GM19035 (cell line): ENCODE measurements at regions not wholly inside any gene's neighbourhood (a gene's known extent, or its start where the extent isn't known, plus 50 kb on each side); places are given as distances from the start of the nearest gene placed in this dataset.

Experiments used
- ATAC-seq: cut with Tn5 transposase; IDR thresholded peaks from one replicate; pipeline ENCODE4 v1.9.1; 2021; ENCODE audit not compliant: unreplicated experiment

GRCh38 chr2:15804691-15805090 lies 135.7 kb upstream of the MYCN start:
- no peak for ATAC-seq

DNA sequence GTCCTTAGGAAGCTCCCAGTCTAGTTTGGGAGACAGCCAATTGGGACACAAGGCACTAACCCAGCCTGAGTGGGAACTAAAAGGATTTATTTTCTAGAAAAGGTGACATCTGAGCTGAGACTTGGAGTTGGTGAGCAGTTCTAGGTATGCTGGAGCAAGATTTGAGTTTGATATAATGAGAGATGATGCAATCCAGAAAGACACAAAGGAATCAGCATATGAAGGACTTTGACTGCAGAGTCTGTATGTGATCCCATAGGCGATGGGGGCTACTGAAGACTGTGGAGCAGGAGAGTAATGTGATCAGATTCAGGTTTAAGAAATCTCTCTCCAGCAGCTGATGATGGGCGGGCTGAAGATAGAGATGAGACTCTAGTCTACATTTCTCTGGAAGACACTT lies 135.1 kb upstream of the MYCN start:
- ATAC-seq: no peak

DNA sequence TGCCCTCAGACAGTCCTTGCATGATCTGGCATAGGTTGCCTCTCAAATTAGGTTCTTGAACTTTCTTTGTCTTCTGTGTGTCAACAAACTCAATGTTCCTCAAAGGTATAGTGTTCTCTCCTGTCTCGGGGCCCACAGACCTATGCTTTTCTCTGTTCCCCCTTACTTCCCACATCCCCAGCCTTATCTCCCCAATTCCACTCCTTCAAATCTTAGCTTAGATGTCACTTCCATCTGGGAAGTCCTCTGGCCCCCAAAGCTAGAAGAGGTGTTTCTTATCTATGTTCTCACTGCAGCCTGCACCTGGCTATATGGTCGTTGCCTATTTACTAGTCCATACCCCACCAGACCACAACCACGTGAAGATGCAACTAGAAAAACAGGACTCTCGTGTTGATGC lies 134.6 kb upstream of the MYCN start:
- no peak for ATAC-seq

- no peak for ATAC-seq
Measured at GRCh38 chr2:15806801-15807417, 133.4 kb upstream of the MYCN start.

- ATAC-seq: no peak
Measured at GRCh38 chr2:15807418-15808203, 132.7 kb upstream of the MYCN start.

DNA sequence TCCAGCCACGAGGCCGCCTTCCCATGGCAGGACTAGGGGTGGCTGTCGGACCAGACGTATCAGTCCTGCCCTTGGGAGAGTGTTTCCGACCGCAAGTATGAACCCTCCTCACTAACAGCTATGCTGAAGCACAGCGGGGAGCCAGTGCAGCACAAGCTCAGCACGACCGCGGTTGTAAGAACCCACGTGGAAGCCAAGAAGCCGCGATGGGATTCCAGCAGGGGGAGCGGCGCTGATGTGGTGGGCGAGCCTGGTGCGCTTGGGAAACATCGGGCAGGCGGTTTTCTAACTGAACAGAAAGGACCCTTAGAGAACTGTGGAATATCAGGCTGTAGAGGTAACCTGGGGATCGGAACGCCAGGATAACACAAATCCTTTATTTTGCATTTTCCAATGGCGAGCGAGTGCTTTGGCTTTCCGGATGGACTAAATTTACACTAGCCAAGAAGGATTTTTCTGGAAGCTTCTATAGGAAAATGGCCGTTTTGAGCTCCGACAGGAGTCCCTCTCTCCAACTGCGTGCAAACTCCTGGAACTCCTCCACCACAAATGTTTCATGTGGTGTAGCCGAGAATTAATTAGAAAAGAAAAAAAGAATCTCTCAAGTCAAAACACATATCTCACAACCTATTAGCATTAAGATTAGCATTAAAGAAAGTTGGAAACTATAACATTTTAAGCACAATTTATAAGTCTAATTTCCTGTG lies 132.0 kb upstream of the MYCN start:
- ATAC-seq: no peak

DNA sequence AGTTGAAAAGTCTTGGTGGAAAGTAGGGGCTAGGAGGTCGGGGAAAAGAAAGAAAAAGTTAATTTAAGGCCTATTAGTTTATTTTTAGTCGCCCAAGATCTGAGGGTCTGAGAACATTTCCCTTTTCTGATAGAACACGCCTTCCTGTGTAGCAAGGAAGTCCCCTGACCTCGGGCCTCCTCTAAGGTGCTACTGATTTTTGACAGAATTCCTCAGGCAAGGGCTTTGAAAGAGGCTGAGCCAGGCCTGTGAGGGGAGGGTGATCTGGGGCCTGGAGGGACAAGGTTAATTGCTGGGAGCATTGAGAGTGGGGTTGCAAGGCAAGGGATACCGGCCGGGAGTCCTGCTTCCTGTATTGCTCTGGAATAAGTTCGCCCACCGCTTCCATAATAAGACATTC lies 131.4 kb upstream of the MYCN start:
- no peak for ATAC-seq

GRCh38 chr2:15809404-15809803 lies 130.9 kb upstream of the MYCN start:
- ATAC-seq: no peak

- ATAC-seq: no peak
Measured at GRCh38 chr2:15810477-15811150, 129.7 kb upstream of the MYCN start.

- no peak for ATAC-seq
Measured at GRCh38 chr2:15811367-15811766, 129.0 kb upstream of the MYCN start.

DNA sequence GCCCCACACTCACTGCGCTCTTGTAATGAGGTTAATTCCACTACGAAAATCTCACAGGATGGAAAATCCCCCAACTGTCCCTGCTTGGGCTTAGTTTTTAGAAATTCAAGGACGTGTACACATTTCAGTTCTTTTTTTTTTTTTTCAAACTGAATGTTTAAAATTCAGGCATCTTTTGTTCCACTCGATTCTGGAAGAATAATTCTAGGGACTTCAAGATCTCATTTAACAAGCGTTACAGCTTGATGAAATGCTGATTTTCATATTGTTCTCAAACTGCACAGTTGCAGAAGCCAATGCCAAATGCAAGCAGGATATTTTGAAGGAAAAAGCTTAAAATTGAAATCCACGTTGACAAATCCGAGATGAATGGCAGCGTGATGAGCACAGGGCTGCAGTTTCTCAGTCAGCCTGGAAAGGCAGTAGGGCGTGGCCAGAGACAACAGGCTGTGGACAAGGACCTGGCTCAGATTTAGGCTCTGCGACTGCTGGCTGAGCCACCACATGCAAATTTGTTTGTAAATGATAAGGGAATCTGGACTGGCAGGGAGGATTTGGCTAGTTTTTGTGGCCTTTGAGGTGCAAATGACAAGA lies 128.1 kb upstream of the MYCN start:
- no peak for ATAC-seq

DNA sequence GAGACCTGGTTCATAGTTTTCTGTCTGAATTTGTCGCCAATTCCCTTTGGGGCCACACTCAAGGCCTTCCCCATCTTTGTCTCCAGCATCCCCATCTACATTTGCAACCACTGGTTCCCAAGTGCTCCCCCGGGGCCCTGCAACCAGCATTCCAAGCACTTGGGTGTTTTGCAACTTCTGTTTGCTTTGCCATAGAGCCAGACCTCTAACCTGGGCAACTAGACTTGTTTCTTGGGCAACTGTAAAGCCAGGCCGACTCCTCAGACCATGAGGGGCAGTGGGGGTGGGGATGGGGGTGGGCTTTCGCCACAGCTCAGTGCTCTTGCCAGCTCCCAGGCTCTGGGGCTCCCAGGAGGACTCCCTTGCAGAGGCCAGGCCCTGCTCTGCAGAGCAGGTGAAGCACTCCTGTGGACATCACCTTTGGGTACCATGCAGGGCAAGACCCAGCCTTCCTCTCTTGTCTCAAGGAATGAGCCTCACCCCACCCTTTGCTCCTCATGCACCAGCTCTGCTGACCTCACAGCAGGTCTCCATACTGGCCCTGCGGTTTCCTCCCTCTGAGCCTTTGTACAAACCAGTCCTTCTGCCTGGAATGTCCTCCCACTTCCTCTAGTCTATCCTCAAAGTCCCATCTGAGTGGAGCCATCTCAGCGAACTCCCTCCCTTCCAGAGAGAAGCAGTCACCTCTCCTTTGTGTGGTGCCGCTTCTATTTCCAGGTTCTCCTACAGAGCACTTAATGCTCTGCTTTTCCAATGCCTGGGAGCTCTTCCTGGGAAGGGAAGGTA lies 126.7 kb upstream of the MYCN start:
- no peak for ATAC-seq

GRCh38 chr2:15814403-15814802 lies 125.9 kb upstream of the MYCN start:
- no peak for ATAC-seq

GRCh38 chr2:15814946-15815345 lies 125.4 kb upstream of the MYCN start:
- ATAC-seq: no peak

DNA sequence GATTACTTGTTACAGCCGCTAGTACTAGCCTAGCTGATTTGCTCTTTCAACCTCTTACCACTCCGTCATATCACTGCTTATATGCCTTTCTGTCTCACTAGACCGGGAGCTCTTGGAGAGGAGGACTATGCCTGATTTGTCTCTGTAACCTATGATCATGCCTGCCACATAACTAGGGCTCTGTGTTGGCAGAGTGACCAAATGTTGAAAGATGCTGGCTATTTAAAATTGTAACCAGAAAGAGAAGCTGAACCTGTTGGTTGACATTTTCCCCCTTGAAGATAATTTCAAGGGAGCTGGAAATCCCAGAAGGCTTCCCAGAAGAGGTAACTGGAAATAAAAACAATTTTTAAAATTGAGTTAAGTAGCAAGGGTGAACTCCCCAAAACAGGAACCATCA lies 124.1 kb upstream of the MYCN start:
- ATAC-seq: no peak

GRCh38 chr2:15816674-15817406 lies 123.5 kb upstream of the MYCN start:
- no peak for ATAC-seq

- no peak for ATAC-seq
Measured at GRCh38 chr2:15817748-15818147, 122.6 kb upstream of the MYCN start.

- no peak for ATAC-seq
Measured at GRCh38 chr2:15818318-15818753, 122.0 kb upstream of the MYCN start.

DNA sequence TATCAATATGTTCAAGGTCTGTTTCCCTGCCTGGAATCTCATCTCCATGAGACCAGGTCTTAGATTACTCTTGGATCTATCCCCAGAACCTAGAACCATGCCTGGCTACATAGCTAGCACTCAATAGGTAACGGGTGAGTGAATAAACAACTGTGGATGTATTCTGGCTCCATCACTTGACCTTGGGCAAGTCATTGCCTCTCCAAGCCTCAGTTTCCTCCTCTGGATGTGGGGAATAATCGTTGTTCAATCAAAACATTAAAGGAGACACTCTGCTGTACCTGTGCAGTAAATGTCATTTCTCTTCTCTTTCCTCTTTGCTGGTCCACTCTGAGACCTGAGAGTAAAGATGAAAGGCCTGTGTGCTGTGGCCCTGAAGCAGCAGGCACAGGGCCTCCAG lies 121.5 kb upstream of the MYCN start:
- no peak for ATAC-seq
